GM19025 (cell line): ENCODE measurements at regions not wholly inside any gene's neighbourhood (a gene's known extent, or its start where the extent isn't known, plus 50 kb on each side); places are given as distances from the start of the nearest gene placed in this dataset.

Source experiments
- ATAC-seq: cut with Tn5 transposase; IDR thresholded peaks from one replicate; pipeline ENCODE4 v1.9.1; 2021; ENCODE audit warnings: mild to moderate bottlenecking, low read depth, moderate library complexity; ENCODE audit not compliant: unreplicated experiment

GRCh38 chr12:59927032-59927431, 331.2 kb downstream of the SLC16A7 start:
- no peak for ATAC-seq

- ATAC-seq: no peak
Measured at GRCh38 chr12:59928416-59928815, 332.6 kb downstream of the SLC16A7 start.

GRCh38 chr12:59929110-59929509, 333.3 kb downstream of the SLC16A7 start:
- no peak for ATAC-seq

GRCh38 chr12:59934486-59934885, 338.7 kb downstream of the SLC16A7 start:
- ATAC-seq: no peak

GRCh38 chr12:59936534-59936933, 340.7 kb downstream of the SLC16A7 start:
- no peak for ATAC-seq

- no peak for ATAC-seq
Measured at GRCh38 chr12:59937148-59937547, 341.3 kb downstream of the SLC16A7 start.

- ATAC-seq: no peak
Measured at GRCh38 chr12:59938190-59938962, 342.5 kb downstream of the SLC16A7 start.

GRCh38 chr12:59940631-59941342, 345.0 kb downstream of the SLC16A7 start:
- ATAC-seq: no peak

GRCh38 chr12:59941461-59941860, 345.6 kb downstream of the SLC16A7 start:
- no peak for ATAC-seq

GRCh38 chr12:59944177-59944576, 348.3 kb downstream of the SLC16A7 start:
- ATAC-seq: no peak

GRCh38 chr12:59946635-59947034, 350.8 kb downstream of the SLC16A7 start:
- ATAC-seq: no peak

- no peak for ATAC-seq
Measured at GRCh38 chr12:59963546-59963945, 367.7 kb downstream of the SLC16A7 start.

GRCh38 chr12:59972905-59973304, 377.1 kb downstream of the SLC16A7 start:
- no peak for ATAC-seq

DNA sequence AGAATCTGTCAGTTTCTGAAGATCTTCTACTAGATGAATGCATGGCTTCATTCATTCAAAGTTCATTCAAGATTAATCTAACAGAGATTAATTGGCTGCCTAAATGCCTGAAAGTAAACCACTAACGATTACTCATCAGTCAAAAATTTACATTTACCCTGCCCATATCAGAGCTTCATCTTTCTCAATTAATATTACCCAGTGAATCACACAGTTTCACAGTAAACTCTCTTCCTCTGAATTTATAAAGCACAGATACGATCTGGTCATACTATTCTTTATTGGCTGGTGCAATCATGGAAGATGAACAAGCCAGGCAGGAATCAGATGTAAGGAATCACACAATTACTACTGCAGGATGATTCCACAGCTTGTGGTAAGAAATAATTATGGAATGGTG, 377.7 kb downstream of the SLC16A7 start:
- ATAC-seq: no peak

DNA sequence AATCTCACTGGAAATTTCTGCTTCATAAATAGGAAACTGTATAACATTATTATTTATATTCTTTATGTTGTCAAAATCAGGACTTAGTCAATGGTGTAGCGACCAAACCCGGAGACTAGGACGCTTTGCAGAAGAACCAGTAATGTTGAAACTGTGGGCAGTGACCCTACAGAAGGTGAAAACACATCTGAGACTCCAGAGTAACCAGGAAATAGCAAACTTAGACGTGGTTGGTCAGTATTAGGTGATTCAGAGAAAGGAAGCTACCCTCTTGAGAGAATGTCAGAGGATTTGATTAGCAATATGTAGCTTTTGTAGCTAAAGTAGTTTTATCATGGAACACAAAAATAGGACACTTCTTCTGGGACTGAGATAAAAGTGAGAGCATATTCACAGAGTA, 381.9 kb downstream of the SLC16A7 start:
- no peak for ATAC-seq

DNA sequence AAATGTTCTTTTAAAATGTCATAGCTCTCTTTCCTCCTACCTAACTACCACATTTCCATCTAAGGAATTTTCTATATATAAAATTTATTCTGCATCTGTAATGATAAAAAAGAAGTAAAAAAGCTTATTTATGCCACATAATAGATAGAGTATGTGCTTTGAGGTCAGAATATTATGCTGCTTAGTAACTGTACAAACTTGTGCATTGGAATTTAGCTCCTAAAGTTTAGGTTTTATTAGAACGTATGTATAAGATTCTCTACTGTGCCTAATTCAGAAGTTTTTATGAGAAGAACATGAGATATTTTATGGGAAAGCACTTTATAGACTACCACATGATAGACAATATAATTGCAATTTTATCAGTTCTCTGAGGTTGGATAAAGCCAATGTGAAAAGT, 384.6 kb downstream of the SLC16A7 start:
- no peak for ATAC-seq

- ATAC-seq: no peak
Measured at GRCh38 chr12:59999291-59999690, 403.5 kb downstream of the SLC16A7 start.

- ATAC-seq: no peak
Measured at GRCh38 chr12:60010486-60010885, 414.7 kb downstream of the SLC16A7 start.

DNA sequence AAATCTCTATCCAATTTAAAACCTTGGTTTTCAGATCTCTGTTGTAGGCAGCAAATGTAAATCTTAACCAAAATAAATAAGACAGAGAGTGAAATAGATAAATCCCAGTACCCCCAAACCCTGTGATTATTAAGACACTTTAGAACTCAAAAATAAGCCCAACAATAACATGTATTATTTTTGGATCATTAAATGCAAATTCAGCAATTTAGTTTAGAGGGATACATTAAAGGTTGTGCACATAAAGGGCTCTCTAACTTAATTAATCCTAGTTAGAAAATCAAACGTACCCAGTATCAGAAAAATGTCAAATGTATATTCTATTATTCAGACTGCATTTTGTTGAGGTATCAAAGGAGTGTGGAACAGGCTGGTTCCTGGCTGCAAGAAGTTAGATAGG, 416.8 kb downstream of the SLC16A7 start:
- no peak for ATAC-seq

DNA sequence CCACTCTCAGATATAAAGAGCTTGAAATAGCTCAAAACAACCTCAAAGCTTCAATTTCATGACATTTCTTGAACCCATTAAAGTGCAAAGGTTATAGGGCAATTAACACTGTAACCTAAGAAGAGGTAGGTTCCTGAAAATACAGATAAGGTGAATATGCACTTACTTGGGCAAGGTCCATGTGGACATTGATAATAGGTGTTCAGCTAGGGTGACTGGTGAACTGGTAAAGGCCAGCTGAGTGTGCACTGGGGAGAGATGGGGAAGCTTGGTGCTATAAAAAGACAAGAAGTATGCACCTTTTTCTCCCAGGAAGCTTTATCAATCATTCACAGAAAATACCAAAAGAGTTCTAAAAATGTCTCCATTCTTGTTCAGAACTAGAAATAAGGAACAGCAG, 418.6 kb downstream of the SLC16A7 start:
- ATAC-seq: no peak

DNA sequence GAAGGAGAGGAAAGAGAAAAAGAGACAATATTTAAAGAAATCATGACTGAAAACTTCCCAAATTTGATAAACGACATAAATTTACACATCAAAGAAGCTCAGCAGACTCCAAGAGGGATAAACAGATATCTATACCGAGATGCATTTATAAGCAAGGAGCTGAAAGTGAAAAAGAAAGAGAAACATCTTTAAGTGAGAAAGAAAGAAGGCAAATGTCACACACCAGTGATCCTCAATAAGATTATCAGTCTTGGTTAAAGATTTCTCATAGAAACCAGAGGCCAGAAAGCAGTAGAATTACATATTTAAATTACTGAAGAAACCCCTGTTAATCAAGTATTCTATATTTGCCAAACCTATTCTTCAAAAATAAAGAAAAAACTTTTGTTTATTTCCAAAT, 424.2 kb downstream of the SLC16A7 start:
- no peak for ATAC-seq

- ATAC-seq: no peak
Measured at GRCh38 chr12:60021235-60021634, 425.4 kb downstream of the SLC16A7 start.
